ENCODE measurements at regions not wholly inside any gene's neighbourhood (a gene's known extent, or its start where the extent isn't known, plus 50 kb on each side); places are given as distances from the start of the nearest gene placed in this dataset.

- no peak for TF ChIP-seq CTCF (IDR thresholded peaks at IDR 0.05; ENCODE audit: low read depth, low read length)
- no peak for TF ChIP-seq EZH2phosphoT487 (IDR thresholded peaks at IDR 0.05; ENCODE audit: low read depth)
Measured at GRCh38 chr7:19948160-19948559, 174.7 kb upstream of the TMEM196 start.

Measured in OCI-LY3 (cell line).